Coronary artery (tissue), 2 donors: ENCODE measurements at regions not wholly inside any gene's neighbourhood (a gene's known extent, or its start where the extent isn't known, plus 50 kb on each side); places are given as distances from the start of the nearest gene placed in this dataset.

Source experiments
- DNase-seq: peaks from one replicate; pipeline ENCODE4 v3.0.0-alpha.2; 2017; ENCODE audit warnings: low spot score
- H3K27ac ChIP-seq, 2 donors: fragments of 200-600 bp; sonication (generic); one replicate each; pipeline ENCODE4 v1.5.1; 2016 to 2019
- H3K4me3 ChIP-seq: fragments of 200-600 bp; sonication (generic); 2 replicates; pipeline ENCODE4 v1.5.1; 2016; ENCODE audit warnings: mild to moderate bottlenecking, moderate library complexity
- TF ChIP-seq, protein P1 (sequence below): fragments of 200-600 bp; sonication (generic); IDR thresholded peaks from one replicate; pipeline ENCODE4 v1.5.1; 2019; ENCODE audit warnings: antibody characterized with exemption

DNA sequence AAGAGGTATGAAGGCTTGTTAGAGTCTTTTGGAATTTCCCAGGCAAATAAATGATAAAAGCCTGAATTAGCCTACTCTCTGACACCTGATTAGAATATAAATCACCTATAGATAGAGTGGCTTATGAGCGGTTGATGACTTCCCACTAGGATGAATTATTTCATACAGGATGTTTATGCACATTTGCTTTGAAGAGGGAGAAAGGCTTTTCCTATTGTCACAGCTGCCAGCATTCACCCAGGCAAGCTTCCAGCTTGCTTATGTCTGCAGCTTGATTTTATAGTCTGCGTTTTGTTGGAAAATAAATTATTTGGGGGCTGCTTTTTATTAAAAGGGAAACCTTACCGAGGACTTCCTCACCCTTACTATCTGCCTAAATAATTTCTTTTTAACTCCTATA, 51.3 kb upstream of the EIF2S2 start:
- TF ChIP-seq, protein P1, sequence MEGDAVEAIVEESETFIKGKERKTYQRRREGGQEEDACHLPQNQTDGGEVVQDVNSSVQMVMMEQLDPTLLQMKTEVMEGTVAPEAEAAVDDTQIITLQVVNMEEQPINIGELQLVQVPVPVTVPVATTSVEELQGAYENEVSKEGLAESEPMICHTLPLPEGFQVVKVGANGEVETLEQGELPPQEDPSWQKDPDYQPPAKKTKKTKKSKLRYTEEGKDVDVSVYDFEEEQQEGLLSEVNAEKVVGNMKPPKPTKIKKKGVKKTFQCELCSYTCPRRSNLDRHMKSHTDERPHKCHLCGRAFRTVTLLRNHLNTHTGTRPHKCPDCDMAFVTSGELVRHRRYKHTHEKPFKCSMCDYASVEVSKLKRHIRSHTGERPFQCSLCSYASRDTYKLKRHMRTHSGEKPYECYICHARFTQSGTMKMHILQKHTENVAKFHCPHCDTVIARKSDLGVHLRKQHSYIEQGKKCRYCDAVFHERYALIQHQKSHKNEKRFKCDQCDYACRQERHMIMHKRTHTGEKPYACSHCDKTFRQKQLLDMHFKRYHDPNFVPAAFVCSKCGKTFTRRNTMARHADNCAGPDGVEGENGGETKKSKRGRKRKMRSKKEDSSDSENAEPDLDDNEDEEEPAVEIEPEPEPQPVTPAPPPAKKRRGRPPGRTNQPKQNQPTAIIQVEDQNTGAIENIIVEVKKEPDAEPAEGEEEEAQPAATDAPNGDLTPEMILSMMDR, result no peak
- Histone ChIP-seq H3K4me3 (no peak overlapping the region), H3K27ac (no peak overlapping the region)
- DNase-seq, result no peak

DNA sequence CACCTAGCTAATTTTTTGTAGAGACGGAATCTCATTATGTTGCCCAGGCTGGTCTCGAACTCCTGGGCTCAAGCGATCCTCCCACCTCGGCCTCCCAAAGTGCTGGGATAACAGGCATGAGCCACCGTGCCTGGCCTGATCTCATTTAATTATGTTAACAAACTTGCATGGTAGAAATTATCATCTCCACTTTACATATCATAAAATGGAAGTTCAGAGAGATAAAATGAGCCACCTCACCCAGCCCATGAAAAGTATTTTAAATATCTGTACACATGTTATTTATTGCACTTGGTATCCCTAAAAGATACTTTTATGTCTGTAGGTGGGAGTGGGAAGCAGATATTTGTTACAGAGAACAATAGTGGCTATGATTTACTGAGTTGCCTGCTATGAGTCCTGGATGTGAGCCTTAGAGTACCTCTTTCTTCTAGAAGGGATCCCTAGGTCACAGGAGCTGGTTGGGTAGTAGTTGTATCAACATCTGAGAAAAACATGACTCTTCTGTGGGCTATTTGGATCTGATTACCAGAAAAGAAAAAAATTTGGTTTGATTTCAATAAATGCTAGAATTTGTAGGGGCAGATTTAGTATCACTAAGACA, 52.4 kb upstream of the EIF2S2 start:
- no peak for DNase-seq
- Histone ChIP-seq H3K4me3 (no peak overlapping the region), H3K27ac (no peak overlapping the region)
- TF ChIP-seq, protein P1, result no peak

DNA sequence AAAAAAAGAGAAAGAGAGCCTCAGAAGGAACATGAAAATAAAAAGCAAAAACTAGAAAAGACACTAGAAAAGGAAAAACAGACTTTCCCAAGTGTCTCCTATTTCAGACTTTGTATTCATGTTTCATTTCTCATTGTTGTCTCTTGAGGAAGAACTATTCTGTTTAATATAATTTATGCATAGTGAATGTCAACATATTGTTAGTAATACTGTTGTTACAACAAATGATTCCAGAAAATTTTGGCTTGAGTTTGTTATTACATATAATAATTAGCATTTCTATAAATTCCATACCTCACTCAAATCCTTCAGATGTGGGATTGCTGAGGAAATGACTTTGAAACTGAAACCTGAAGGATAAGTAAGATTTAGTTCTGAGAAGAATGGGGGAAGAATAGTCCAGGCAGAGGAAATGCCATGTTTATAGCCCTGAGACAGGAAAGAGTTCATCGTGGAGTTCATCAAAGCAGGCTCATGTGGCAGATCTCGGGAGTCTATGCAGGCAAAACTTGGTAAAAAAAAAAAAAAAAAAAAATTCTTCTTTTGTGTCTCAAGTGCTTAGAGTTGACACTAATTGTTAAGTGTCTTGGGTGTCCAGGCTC, 53.1 kb upstream of the EIF2S2 start:
- Histone ChIP-seq H3K27ac (no peak overlapping the region), H3K4me3 (no peak overlapping the region)
- TF ChIP-seq, protein P1, result no peak
- no peak for DNase-seq

DNA sequence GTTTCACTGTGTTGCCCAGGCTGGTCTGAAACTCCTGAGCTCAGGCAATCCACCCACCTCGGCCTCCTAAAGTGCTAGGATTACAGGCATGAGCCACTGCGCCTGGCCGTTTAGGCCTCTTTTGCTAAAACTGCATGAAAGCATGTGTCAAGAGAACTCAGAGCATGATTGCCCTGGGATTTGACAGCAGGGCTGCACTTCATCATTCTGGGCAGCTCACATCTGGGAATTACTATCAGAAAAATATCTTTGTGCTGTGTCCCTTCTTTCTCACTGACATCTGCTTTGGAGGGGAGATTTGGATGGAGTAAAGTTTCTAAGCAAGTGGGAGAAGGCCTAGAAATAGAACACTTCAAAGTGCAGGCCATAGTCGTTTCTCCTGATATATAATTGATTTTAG, 59.6 kb upstream of the EIF2S2 start:
- TF ChIP-seq, protein P1, result no peak
- no peak overlapping the region for H3K4me3 ChIP-seq
- no peak overlapping the region for H3K27ac ChIP-seq
- DNase-seq, result no peak

DNA sequence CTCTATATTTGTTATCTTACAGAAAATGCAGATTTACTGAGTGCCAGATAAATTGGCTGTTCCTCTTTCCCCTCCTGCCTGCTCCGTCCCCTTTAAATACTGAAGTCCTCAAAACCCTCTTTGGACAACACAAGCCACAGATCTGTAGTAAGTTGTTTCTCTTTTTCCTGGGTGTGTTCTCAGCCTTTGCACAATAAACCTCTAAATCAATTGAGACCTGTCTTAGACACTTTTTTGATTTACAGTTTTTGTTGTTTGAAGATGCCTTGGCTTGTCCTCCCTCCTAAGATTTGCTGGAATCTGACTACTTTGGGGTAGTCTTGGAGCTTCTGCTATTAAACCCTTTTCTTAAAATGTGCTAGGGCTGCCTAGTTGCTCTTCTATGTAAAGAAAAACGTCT, 60.9 kb upstream of the EIF2S2 start:
- TF ChIP-seq, protein P1, result no peak
- H3K27ac ChIP-seq, result no peak overlapping the region
- no peak overlapping the region for H3K4me3 ChIP-seq
- no peak for DNase-seq

DNA sequence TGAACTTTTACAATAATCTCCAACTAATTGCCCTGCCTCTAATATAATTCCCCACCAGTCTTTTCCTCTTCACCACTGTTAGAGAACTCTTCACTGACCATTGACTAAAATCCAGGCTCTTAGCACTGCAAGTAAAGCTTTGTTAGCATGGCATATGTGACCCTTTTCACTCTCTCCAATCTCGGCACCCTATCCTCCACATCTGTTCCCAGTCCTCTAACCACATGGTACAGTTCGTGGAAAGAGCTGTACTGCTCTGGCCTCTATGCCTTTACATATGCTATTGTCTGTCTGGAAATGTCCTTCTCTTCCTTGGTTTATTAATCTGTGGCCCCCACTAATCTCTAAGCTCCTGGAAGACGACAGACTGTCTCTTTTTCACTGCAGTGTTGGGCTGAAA, 63.0 kb upstream of the EIF2S2 start:
- TF ChIP-seq, protein P1, result no peak
- no peak overlapping the region for H3K4me3 ChIP-seq
- DNase-seq, result no peak
- no peak overlapping the region for H3K27ac ChIP-seq

DNA sequence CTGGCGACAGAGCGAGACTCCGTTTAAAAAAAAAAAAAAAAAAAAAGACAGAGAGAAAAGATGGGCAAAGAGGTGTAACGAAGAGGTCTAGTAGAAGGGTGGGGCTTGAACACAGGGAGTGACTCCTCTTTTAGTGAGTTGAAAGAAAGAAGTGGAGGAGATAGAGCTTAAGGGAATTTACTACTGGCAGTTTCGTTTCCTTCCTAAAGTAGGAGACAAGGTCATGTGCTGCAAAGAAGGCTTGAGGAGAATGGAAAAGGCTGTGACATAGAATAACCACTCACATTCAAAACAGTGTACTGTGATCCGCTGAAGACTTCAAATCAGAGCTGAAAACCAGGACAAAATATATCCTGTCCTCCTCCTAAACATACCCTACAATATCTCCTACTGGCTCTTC, 63.8 kb upstream of the EIF2S2 start:
- no peak for DNase-seq
- Histone ChIP-seq H3K27ac (no peak overlapping the region), H3K4me3 (no peak overlapping the region)
- TF ChIP-seq, protein P1, result no peak
